ENCODE measurements at regions not wholly inside any gene's neighbourhood (a gene's known extent, or its start where the extent isn't known, plus 50 kb on each side); places are given as distances from the start of the nearest gene placed in this dataset.
"Not testable (repeated sequence)": the region's sequence is repeated elsewhere in the genome, so short reads cannot be mapped to it uniquely, and the experiment has no call there.

DNA sequence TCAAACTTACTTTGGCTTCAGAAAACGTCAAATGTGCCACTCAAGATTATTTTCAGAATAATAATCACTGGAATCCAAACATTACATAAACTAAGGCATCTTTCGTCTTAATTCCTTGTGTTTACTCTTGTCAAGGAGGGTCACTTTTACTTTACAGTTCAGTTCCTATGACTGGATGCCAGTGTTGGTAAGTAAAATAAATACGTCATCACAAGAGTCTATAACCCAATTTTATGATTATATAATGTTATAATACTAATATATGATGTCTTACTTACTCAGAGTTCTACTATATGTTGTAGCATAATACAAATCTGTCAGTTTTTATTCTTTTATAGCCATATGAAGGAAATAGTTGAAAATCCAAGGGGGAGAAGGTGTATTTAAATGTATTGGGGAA, 123.8 kb downstream of the GPR85 start:
- Histone ChIP-seq H3K27ac (no peak overlapping the region), H3K9me3 (no peaks in the 10 kb centered on the region), H3K4me3 (no peak overlapping the region), H3K36me3 (no peaks in the 10 kb centered on the region), H3K27me3 (no peaks in the 10 kb centered on the region), H3K4me1 (no peaks in the 10 kb centered on the region)
- 58 to 65% methylated on average over 3 of the region's 3 CpGs for WGBS, 2 donors (ENCODE audit: low coverage in 1 of 2)
- intact Hi-C loops (cut with DNase I; ENCODE audit: low total_unique reads), result no loop called here
- TF ChIP-seq EP300 (IDR thresholded peaks at IDR 0.05; ENCODE audit: low read depth) (no peak), POLR2A (IDR thresholded peaks at IDR 0.05) (no peak), POLR2AphosphoS5 (IDR thresholded peaks at IDR 0.05) (no peak)
- TF ChIP-seq, protein P1, sequence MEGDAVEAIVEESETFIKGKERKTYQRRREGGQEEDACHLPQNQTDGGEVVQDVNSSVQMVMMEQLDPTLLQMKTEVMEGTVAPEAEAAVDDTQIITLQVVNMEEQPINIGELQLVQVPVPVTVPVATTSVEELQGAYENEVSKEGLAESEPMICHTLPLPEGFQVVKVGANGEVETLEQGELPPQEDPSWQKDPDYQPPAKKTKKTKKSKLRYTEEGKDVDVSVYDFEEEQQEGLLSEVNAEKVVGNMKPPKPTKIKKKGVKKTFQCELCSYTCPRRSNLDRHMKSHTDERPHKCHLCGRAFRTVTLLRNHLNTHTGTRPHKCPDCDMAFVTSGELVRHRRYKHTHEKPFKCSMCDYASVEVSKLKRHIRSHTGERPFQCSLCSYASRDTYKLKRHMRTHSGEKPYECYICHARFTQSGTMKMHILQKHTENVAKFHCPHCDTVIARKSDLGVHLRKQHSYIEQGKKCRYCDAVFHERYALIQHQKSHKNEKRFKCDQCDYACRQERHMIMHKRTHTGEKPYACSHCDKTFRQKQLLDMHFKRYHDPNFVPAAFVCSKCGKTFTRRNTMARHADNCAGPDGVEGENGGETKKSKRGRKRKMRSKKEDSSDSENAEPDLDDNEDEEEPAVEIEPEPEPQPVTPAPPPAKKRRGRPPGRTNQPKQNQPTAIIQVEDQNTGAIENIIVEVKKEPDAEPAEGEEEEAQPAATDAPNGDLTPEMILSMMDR (IDR thresholded peaks at IDR 0.05), result no peak
- in situ Hi-C loops (cut with MboI; ENCODE audit: low pct_ligation_motif_present in 1 of 4, low pct_unique_long_range_greater_than_20kb in 1 of 4, low sequenced_read_pairs in 3 of 4), result no loop called here
- no peak for DNase-seq

DNA sequence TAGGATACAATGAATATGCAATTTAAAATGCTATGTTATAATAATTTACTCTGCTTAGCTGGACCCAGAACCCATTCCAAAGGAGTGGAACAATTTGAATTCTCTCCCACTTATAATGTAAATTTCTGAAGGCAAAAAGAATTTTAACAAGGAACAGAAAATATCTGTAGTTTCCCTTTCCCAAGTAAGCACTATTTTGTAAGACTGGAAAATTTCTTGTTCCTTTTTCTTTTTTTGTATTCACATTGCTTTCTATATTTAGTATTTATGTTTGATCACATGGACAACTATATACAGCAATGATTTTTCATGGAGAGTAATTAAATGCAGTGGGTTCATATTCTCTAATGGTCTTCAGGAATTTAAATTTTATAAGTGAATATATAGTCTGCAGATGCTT, 127.4 kb downstream of the GPR85 start:
- Histone ChIP-seq H3K36me3 (no peaks in the 10 kb centered on the region), H3K27ac (no peak overlapping the region), H3K27me3 (no peaks in the 10 kb centered on the region), H3K4me1 (no peaks in the 10 kb centered on the region), H3K9me3 (no peaks in the 10 kb centered on the region), H3K4me3 (no peak overlapping the region)
- in situ Hi-C loops (cut with MboI; ENCODE audit: low pct_ligation_motif_present in 1 of 4, low pct_unique_long_range_greater_than_20kb in 1 of 4, low sequenced_read_pairs in 3 of 4), result no loop called here
- no peak for DNase-seq
- TF ChIP-seq POLR2A (IDR thresholded peaks at IDR 0.05), result no peak
- no peak for TF ChIP-seq EP300 (IDR thresholded peaks at IDR 0.05; ENCODE audit: low read depth)
- TF ChIP-seq, protein P1 (IDR thresholded peaks at IDR 0.05), result no peak
- intact Hi-C loops (cut with DNase I; ENCODE audit: low total_unique reads), result no loop called here

DNA sequence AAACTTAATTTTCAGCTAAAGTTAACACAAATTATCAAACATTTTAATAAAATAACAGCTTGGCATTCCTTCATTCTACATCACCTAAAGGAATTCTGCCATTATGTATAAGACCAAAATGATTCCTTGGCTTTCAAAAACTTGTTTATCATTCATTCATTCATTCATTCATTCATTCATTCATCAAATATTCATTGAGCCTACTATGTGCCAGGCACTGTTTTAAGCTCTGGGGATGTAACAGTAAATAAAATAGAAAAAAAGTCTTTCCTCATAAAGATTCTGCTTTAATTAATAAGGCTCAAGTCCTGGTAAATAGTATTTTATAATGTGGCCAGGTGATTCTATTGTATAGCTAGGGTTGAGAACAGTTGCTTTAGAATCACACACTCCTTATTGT, 127.9 kb downstream of the GPR85 start:
- Histone ChIP-seq H3K9me3 (no peaks in the 10 kb centered on the region), H3K27ac (no peak overlapping the region), H3K27me3 (no peaks in the 10 kb centered on the region), H3K4me1 (no peaks in the 10 kb centered on the region), H3K36me3 (no peaks in the 10 kb centered on the region), H3K4me3 (no peak overlapping the region)
- in situ Hi-C loops (cut with MboI; ENCODE audit: low pct_ligation_motif_present in 1 of 4, low pct_unique_long_range_greater_than_20kb in 1 of 4, low sequenced_read_pairs in 3 of 4) (no loop called here), intact Hi-C loops (cut with DNase I; ENCODE audit: low total_unique reads) (no loop called here)
- DNase-seq, result no peak
- TF ChIP-seq EP300 (IDR thresholded peaks at IDR 0.05; ENCODE audit: low read depth), result no peak
- no peak for TF ChIP-seq POLR2A (IDR thresholded peaks at IDR 0.05)
- TF ChIP-seq, protein P1 (IDR thresholded peaks at IDR 0.05), result no peak
- TF ChIP-seq POLR2AphosphoS5 (IDR thresholded peaks at IDR 0.05), result no peak

DNA sequence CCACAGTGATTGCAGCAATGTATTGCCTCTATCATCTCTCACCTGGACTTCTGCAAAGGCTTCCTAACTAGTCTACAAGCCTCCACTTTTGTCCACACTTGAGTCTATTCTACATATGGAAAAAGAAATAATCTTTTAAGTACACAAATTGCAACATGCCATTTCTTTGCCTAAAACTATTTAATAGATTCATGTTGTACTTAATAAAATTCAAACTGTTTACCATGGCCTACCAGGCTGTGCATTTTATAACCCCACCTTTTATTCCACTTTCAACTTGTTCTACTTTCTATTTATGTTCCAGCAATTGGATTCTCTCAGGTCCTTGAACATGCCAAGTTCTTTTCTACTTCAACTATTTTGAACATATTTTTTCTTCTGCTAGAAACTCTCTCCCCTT, 128.7 kb downstream of the GPR85 start:
- H3K27ac ChIP-seq, result no peak overlapping the region
- DNase-seq, result no peak
- no peaks in the 10 kb centered on the region for H3K27me3 ChIP-seq
- intact Hi-C loops (cut with DNase I; ENCODE audit: low total_unique reads) (no loop called here), in situ Hi-C loops (cut with MboI; ENCODE audit: low pct_ligation_motif_present in 1 of 4, low pct_unique_long_range_greater_than_20kb in 1 of 4, low sequenced_read_pairs in 3 of 4) (no loop called here)
- H3K4me3 ChIP-seq, result no peak overlapping the region
- H3K9me3 ChIP-seq, result no peaks in the 10 kb centered on the region
- H3K36me3 ChIP-seq, result no peaks in the 10 kb centered on the region
- no peaks in the 10 kb centered on the region for H3K4me1 ChIP-seq
- TF ChIP-seq EP300 (IDR thresholded peaks at IDR 0.05; ENCODE audit: low read depth) (no peak), POLR2AphosphoS5 (IDR thresholded peaks at IDR 0.05) (no peak), POLR2A (IDR thresholded peaks at IDR 0.05) (no peak)
- TF ChIP-seq, protein P1 (IDR thresholded peaks at IDR 0.05), result no peak

DNA sequence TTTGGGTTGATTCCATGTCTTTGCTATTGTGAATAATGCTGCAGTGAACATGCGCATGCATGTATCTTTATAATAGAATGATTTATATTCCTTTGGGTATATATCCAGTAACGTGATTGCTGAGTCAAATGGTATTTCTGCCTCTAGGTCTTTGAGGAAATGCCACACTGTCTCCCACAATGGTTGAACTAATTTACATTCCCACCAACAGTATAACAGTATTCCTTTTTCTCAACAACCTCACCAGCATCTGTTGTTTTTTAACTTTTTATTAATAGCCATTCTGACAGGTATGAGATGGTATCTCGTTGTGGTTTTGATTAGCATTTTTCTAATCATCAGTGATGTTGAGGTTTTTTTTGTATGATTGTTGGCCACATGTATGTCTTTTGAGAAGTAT, 133.6 kb downstream of the GPR85 start:
- H3K27ac ChIP-seq; H3K27me3 ChIP-seq; H3K9me3 ChIP-seq; H3K36me3 ChIP-seq; H3K4me1 ChIP-seq; H3K4me3 ChIP-seq; in situ Hi-C loops (cut with MboI; ENCODE audit: low pct_ligation_motif_present in 1 of 4, low pct_unique_long_range_greater_than_20kb in 1 of 4, low sequenced_read_pairs in 3 of 4); intact Hi-C loops (cut with DNase I; ENCODE audit: low total_unique reads); DNase-seq: not testable (repeated sequence)
- 81 to 94% methylated on average over 3 of the region's 3 CpGs for WGBS, 2 donors (ENCODE audit: low coverage in 1 of 2)
